T follicular helper cell (primary cell): ENCODE measurements at regions not wholly inside any gene's neighbourhood (a gene's known extent, or its start where the extent isn't known, plus 50 kb on each side); places are given as distances from the start of the nearest gene placed in this dataset.
"Not testable (repeated sequence)": the region's sequence is repeated elsewhere in the genome, so short reads cannot be mapped to it uniquely, and the experiment has no call there.

ENCODE experiments used
- DNase-seq: peaks from one replicate; pipeline ENCODE4 v3.0.0-alpha.2; 2020; ENCODE audit warnings: low read depth

- no peak for DNase-seq
Observed at GRCh38 chr12:92398565-92399309, 253.1 kb upstream of the BTG1 start.

- no peak for DNase-seq
Observed at GRCh38 chr12:92396647-92397252, 251.1 kb upstream of the BTG1 start.

- no peak for DNase-seq
Observed at GRCh38 chr12:92395322-92395721, 249.7 kb upstream of the BTG1 start.

GRCh38 chr12:92394895-92395294, 249.2 kb upstream of the BTG1 start:
- DNase-seq: no peak

- DNase-seq: no peak
Observed at GRCh38 chr12:92393504-92393903, 247.9 kb upstream of the BTG1 start.

GRCh38 chr12:92391726-92392125, 246.1 kb upstream of the BTG1 start:
- not testable (repeated sequence) for DNase-seq

- DNase-seq: no peak
Observed at GRCh38 chr12:92389466-92389865, 243.8 kb upstream of the BTG1 start.

- DNase-seq: no peak
Observed at GRCh38 chr12:92385296-92385695, 239.7 kb upstream of the BTG1 start.

- no peak for DNase-seq
Observed at GRCh38 chr12:92384571-92384970, 238.9 kb upstream of the BTG1 start.

GRCh38 chr12:92382383-92382878, 236.8 kb upstream of the BTG1 start:
- no peak for DNase-seq

GRCh38 chr12:92381856-92382255, 236.2 kb upstream of the BTG1 start:
- DNase-seq: no peak

- no peak for DNase-seq
Observed at GRCh38 chr12:92378682-92379479, 233.2 kb upstream of the BTG1 start.

- not testable (repeated sequence) for DNase-seq
Observed at GRCh38 chr12:92375504-92375903, 229.9 kb upstream of the BTG1 start.

GRCh38 chr12:92370828-92371227, 225.2 kb upstream of the BTG1 start:
- DNase-seq: no peak

GRCh38 chr12:92369636-92370035, 224.0 kb upstream of the BTG1 start:
- no peak for DNase-seq

- no peak for DNase-seq
Observed at GRCh38 chr12:92369056-92369455, 223.4 kb upstream of the BTG1 start.

GRCh38 chr12:92365836-92366235, 220.2 kb upstream of the BTG1 start:
- DNase-seq: no peak

- DNase-seq: no peak
Observed at GRCh38 chr12:92365333-92365732, 219.7 kb upstream of the BTG1 start.

GRCh38 chr12:92363295-92364146, 217.9 kb upstream of the BTG1 start:
- DNase-seq: peak; percentile 36

GRCh38 chr12:92362785-92363184, 217.1 kb upstream of the BTG1 start:
- DNase-seq: no peak

GRCh38 chr12:92362126-92362525, 216.5 kb upstream of the BTG1 start:
- DNase-seq: no peak

GRCh38 chr12:92360543-92360942, 214.9 kb upstream of the BTG1 start:
- no peak for DNase-seq
